ENCODE measurements at regions not wholly inside any gene's neighbourhood (a gene's known extent, or its start where the extent isn't known, plus 50 kb on each side); places are given as distances from the start of the nearest gene placed in this dataset.

DNA sequence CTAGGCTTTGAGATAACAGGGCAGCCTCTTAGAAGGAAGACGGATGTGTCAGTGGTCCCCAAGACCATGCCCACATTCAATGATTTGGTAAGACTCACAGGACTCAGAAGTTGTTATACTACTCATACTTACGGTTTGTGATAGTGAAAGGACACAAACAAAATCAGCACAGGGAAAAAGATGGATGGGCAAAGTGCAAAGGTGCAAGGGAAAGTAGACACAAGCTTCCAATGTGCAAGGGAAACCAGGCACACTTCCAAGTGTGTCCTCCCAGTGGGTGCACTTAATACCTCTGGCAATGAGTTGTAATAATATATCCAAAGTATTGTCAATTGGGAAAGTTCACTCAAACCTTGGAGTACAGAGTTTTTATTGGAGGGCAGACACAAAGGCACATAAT is 53.8 kb upstream of the VCX start:
- no peak overlapping the region for H3K4me3 ChIP-seq
- H3K36me3 ChIP-seq: no peaks in the 10 kb centered on the region
- TF ChIP-seq POLR2A (IDR thresholded peaks at IDR 0.05): no peak
- TF ChIP-seq, protein P1, sequence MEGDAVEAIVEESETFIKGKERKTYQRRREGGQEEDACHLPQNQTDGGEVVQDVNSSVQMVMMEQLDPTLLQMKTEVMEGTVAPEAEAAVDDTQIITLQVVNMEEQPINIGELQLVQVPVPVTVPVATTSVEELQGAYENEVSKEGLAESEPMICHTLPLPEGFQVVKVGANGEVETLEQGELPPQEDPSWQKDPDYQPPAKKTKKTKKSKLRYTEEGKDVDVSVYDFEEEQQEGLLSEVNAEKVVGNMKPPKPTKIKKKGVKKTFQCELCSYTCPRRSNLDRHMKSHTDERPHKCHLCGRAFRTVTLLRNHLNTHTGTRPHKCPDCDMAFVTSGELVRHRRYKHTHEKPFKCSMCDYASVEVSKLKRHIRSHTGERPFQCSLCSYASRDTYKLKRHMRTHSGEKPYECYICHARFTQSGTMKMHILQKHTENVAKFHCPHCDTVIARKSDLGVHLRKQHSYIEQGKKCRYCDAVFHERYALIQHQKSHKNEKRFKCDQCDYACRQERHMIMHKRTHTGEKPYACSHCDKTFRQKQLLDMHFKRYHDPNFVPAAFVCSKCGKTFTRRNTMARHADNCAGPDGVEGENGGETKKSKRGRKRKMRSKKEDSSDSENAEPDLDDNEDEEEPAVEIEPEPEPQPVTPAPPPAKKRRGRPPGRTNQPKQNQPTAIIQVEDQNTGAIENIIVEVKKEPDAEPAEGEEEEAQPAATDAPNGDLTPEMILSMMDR (IDR thresholded peaks at IDR 0.05): no peak
- intact Hi-C loops (cut with DNase I; ENCODE audit: low total_unique reads): loop anchor here (10.0 kb wide), 1 partner anchor 894 kb away; no protein-coding TSS in a partner anchor
- peaks cover 0 to 24% of the 10 kb centered on the region in 2 donors for H3K9me3 ChIP-seq
- DNase-seq (ENCODE audit: low spot score in 2 of 2): no peak
- no peaks in the 10 kb centered on the region for H3K4me1 ChIP-seq
- H3K27ac ChIP-seq: no peak overlapping the region
- H3K27me3 ChIP-seq: no peaks in the 10 kb centered on the region

DNA sequence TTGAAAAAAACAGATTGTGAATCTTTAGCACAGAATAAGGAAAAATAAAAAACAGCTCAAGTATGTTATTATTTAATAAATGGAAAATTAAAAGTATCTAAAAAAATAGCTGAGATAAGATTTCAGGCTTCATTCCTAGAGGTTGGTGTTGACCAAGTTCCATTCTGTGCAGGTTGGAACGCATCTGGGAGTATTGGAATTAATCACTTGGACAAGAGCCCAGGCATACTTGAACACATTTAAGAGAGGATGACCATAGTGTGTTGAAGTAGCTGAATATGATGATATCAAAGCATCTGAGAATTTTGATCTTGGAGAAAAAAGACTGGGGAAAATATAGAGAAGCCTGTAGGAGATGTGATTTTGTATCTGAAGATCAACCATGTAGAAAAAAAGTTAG is 54.6 kb upstream of the VCX start:
- peaks cover 0 to 24% of the 10 kb centered on the region in 2 donors for H3K9me3 ChIP-seq
- DNase-seq (ENCODE audit: low spot score in 2 of 2): no peak
- intact Hi-C loops (cut with DNase I; ENCODE audit: low total_unique reads): loop anchor here (10.0 kb wide), 1 partner anchor 894 kb away; no protein-coding TSS in a partner anchor
- no peak overlapping the region for H3K27ac ChIP-seq
- no peak for TF ChIP-seq POLR2AphosphoS5 (IDR thresholded peaks at IDR 0.05)
- TF ChIP-seq, protein P1 (IDR thresholded peaks at IDR 0.05): no peak
- TF ChIP-seq POLR2A (IDR thresholded peaks at IDR 0.05): no peak
- H3K4me3 ChIP-seq: no peak overlapping the region
- no peaks in the 10 kb centered on the region for H3K4me1 ChIP-seq
- H3K27me3 ChIP-seq: no peaks in the 10 kb centered on the region
- H3K36me3 ChIP-seq: no peaks in the 10 kb centered on the region

DNA sequence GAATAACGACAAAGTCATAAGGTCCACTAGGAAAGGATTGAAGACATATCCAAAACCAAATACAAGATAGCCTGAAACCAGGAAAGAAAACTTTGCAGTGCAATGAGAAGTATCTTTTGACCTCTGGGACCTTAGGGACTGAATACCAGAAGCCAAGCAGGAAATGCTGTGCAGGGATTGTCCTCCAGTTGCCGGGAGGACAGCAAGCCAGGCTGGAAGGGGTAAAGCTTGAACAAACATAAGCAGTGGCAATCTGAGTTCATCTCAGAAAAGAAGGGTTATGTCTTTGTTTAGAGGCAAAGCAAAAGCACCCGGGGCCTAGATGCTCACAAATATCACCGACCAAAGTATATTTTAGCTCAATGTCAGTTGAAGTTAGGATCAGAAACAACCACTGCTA is 55.3 kb upstream of the VCX start:
- H3K9me3 ChIP-seq: peaks cover 0 to 24% of the 10 kb centered on the region in 2 donors
- no peaks in the 10 kb centered on the region for H3K27me3 ChIP-seq
- H3K4me1 ChIP-seq: no peaks in the 10 kb centered on the region
- no peak overlapping the region for H3K4me3 ChIP-seq
- intact Hi-C loops (cut with DNase I; ENCODE audit: low total_unique reads): loop anchor here (10.0 kb wide), 1 partner anchor 893 kb away; no protein-coding TSS in a partner anchor
- DNase-seq (ENCODE audit: low spot score in 2 of 2): no peak
- no peaks in the 10 kb centered on the region for H3K36me3 ChIP-seq
- H3K27ac ChIP-seq: no peak overlapping the region
- TF ChIP-seq, protein P1 (IDR thresholded peaks at IDR 0.05): no peak
- TF ChIP-seq POLR2A (IDR thresholded peaks at IDR 0.05): no peak
- no peak for TF ChIP-seq POLR2AphosphoS5 (IDR thresholded peaks at IDR 0.05)

DNA sequence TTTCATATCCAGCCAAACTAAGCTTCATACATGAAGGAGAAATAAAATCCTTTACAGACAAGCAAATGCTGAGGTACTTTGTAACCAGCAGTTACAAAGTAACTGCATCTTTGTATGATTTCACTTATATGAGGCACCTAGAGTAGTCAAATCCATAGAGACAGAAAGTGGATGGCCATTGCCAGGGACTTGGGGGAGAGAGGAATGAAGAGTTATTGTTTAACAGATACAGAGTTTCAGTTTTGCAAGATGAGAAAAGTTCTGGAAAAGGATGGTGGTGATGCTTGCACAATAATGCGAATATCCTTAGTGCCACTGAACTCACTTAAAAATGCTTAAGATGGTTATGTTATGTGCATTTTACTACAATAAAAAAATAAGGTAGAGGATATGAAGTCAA is 58.4 kb upstream of the VCX start:
- Histone ChIP-seq H3K36me3 (no peaks in the 10 kb centered on the region), H3K4me1 (no peaks in the 10 kb centered on the region), H3K9me3 (peaks cover 0 to 12% of the 10 kb centered on the region in 2 donors), H3K27ac (no peak overlapping the region), H3K27me3 (no peaks in the 10 kb centered on the region), H3K4me3 (no peak overlapping the region)
- intact Hi-C loops (cut with DNase I; ENCODE audit: low total_unique reads): loop anchor here (10.0 kb wide), 1 partner anchor 890 kb away; no protein-coding TSS in a partner anchor
- DNase-seq (ENCODE audit: low spot score in 2 of 2): no peak
- no peak for TF ChIP-seq POLR2A (IDR thresholded peaks at IDR 0.05)
- TF ChIP-seq POLR2AphosphoS5 (IDR thresholded peaks at IDR 0.05): no peak
- TF ChIP-seq, protein P1 (IDR thresholded peaks at IDR 0.05): no peak

DNA sequence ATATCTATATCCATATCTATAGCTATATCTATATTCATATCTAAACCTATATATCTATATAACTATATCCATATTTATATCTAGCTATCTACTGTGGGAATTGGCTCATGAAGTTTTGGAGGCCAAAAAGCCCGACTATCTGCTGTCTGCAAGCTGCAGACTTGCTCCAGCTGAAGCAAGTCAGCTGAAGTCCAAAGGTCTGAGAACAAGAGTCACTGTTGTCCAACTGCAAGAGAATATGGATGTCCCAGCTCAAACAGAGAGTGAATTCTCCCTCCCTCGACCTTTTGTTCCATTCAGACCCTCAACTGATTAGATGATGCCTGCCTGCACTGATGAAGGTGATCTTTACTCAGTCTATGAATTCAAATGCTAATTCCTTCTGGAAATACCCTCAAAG is 63.3 kb upstream of the VCX start:
- intact Hi-C loops (cut with DNase I; ENCODE audit: low total_unique reads): loop anchor here (10.0 kb wide), 1 partner anchor 885 kb away; no protein-coding TSS in a partner anchor

More for the DNA sequence above, 63.3 kb upstream of the VCX start:
- Histone ChIP-seq H3K27ac (no peak overlapping the region), H3K9me3 (no peaks in the 10 kb centered on the region), H3K4me3 (no peak overlapping the region), H3K27me3 (no peaks in the 10 kb centered on the region), H3K36me3 (no peaks in the 10 kb centered on the region), H3K4me1 (no peaks in the 10 kb centered on the region)
- no peak for DNase-seq (ENCODE audit: low spot score in 2 of 2)
- TF ChIP-seq POLR2A (IDR thresholded peaks at IDR 0.05) (no peak), POLR2AphosphoS5 (IDR thresholded peaks at IDR 0.05) (no peak)
- TF ChIP-seq, protein P1 (IDR thresholded peaks at IDR 0.05): no peak
